ENCODE measurements at regions not wholly inside any gene's neighbourhood (a gene's known extent, or its start where the extent isn't known, plus 50 kb on each side); places are given as distances from the start of the nearest gene placed in this dataset.

DNA sequence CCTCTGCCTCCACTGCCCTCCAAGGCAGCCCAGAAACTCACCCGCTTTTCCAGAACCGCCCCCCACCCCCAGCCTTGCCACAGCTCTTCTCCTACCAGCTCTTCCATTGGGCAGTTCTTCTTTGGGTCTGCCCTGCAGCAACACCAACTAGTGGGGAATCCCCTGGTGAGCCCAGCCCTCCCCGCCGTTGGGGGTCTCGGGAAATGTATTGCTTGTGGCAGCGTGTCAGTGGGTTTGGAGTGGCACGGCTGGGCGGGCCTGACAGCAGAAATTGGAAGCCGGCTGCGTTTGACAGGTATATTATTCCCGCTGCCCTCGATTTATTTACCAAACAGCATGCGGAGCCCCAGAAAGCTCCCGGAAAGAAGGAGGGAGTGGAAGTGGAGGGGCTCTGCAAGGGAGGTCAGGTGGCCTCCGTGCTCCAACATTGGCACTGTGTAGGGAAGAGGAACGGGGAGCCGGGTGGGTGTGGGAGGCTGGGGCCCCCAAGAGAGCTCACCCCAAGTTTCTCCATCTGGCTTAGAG, 65.2 kb upstream of the NECTIN1 start:
- Histone ChIP-seq H3K4me3 (no peak overlapping the region), H3K4me2 (ENCODE audit: insufficient read depth, low read length) (no peak overlapping the region), H3K9me3 (replicated peaks; ENCODE audit: control insufficient read depth, insufficient read depth, low read depth, low read length) (no peaks in the 10 kb centered on the region), H3K9ac (ENCODE audit: insufficient read depth in 1 of 2, low read depth in 2 of 2, low read length in 2 of 2) (no peak overlapping the region), H3K79me2 (ENCODE audit: control insufficient read depth, insufficient read depth, low read length) (no peaks in the 10 kb centered on the region), H4K20me1 (replicated peaks; ENCODE audit: control insufficient read depth, insufficient read depth, low read length) (peaks cover 9% of the 10 kb centered on the region; the same call in 1 of the 2 replicates), H3K27me3 (ENCODE audit: control insufficient read depth in 2 of 2, insufficient read depth in 2 of 2, low read length in 2 of 2) (peaks cover 5 to 65% of the 10 kb centered on the region in 2 experiments; a peak in 4 of 5 replicates), H3K9me1 (ENCODE audit: control insufficient read depth, insufficient read depth, low read length) (no peaks in the 10 kb centered on the region), H3K4me1 (replicated peaks in 1 of 2; ENCODE audit: control insufficient read depth in 2 of 2, insufficient read depth in 2 of 2, low read length in 2 of 2) (peaks cover 0 to 3% of the 10 kb centered on the region in 2 experiments; a peak in 1 of 5 replicates), H2AFZ (ENCODE audit: low read depth, low read length) (no peak overlapping the region), H3K36me3 (ENCODE audit: control insufficient read depth, insufficient read depth, low read length) (no peaks in the 10 kb centered on the region), H3K27ac (ENCODE audit: extremely low read depth, low read depth, low read length) (no peak overlapping the region)
- ChIA-PET CTCF (ENCODE audit: low intra/inter-chr PET ratio) (no interaction called here), POLR2A (interaction anchor here (0.6 to 1.7 kb wide), 2 partner anchors 14 to 72 kb away, joined by 3 to 7 read pairs; no protein-coding TSS in a partner anchor)
- no TSS peak for BruUV-seq (replicated peaks)
- no peak for FAIRE-seq
- no peak for TF ChIP-seq NCOA2 (IDR thresholded peaks at IDR 0.05; ENCODE audit: partially characterized antibody in 2 of 2)
- no peak for TF ChIP-seq EWSR1 (IDR thresholded peaks at IDR 0.05; ENCODE audit: borderline replicate concordance, low read depth, partially characterized antibody)
- no peak for TF ChIP-seq MAFG (tag; conservative IDR thresholded peaks at IDR 0.05)
- no peak for TF ChIP-seq ZNF384 (IDR thresholded peaks at IDR 0.05; ENCODE audit: low read depth, low read length)
- TF ChIP-seq DACH1 (IDR thresholded peaks at IDR 0.05; ENCODE audit: partially characterized antibody): no peak
- no peak for TF ChIP-seq CCNT2 (IDR thresholded peaks at IDR 0.05; ENCODE audit: borderline replicate concordance, extremely low read depth, insufficient read length, low read depth, low read length)
- no peak for TF ChIP-seq POLR3G (IDR thresholded peaks at IDR 0.05; ENCODE audit: extremely low read depth, insufficient read length, insufficient replicate concordance)
- TF ChIP-seq TARDBP (IDR thresholded peaks at IDR 0.05): no peak
- no peak for TF ChIP-seq ASH1L (IDR thresholded peaks at IDR 0.05; ENCODE audit: borderline replicate concordance, low read depth, partially characterized antibody)
- no peak for TF ChIP-seq HEY1 (CRISPR knock-in tag; IDR thresholded peaks at IDR 0.05; ENCODE audit: borderline replicate concordance)
- no peak for TF ChIP-seq NR2C2 (CRISPR knock-in tag; IDR thresholded peaks at IDR 0.05)
- no peak for TF ChIP-seq NR2C2 (tag; IDR thresholded peaks at IDR 0.05)
- TF ChIP-seq BCL6 (CRISPR knock-in tag; IDR thresholded peaks at IDR 0.05): no peak
- TF ChIP-seq ARHGAP35 (IDR thresholded peaks at IDR 0.05; ENCODE audit: partially characterized antibody): no peak
- no peak for TF ChIP-seq CBX1 (IDR thresholded peaks at IDR 0.05; ENCODE audit: low read depth)
- no peak for TF ChIP-seq XRCC3 (IDR thresholded peaks at IDR 0.05)
- no peak for TF ChIP-seq ZNF431 (CRISPR knock-in tag; IDR thresholded peaks at IDR 0.05)
- TF ChIP-seq, protein P1, sequence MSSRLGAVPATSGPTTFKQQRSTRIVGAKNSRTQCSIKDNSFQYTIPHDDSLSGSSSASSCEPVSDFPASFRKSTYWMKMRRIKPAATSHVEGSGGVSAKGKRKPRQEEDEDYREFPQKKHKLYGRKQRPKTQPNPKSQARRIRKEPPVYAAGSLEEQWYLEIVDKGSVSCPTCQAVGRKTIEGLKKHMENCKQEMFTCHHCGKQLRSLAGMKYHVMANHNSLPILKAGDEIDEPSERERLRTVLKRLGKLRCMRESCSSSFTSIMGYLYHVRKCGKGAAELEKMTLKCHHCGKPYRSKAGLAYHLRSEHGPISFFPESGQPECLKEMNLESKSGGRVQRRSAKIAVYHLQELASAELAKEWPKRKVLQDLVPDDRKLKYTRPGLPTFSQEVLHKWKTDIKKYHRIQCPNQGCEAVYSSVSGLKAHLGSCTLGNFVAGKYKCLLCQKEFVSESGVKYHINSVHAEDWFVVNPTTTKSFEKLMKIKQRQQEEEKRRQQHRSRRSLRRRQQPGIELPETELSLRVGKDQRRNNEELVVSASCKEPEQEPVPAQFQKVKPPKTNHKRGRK (tag; IDR thresholded peaks at IDR 0.05): no peak
- no peak for TF ChIP-seq NR4A1 (CRISPR knock-in tag; IDR thresholded peaks at IDR 0.05)
- no peak for TF ChIP-seq NR4A1 (tag; IDR thresholded peaks at IDR 0.05)
- intact Hi-C loops (cut with micrococcal nuclease) (no loop called here), in situ Hi-C loops (cut with MboI) (no loop called here)
- DNase-seq (ENCODE audit: extremely low read depth in 1 of 4, low spot score in 3 of 4): no peak
- under 1% methylated on average over 17 of the region's 17 CpGs for WGBS (ENCODE audit: insufficient coverage, low coverage, missing lambda C conversion rate)
- no peak for ATAC-seq

Data from K562 (cell line).